HUDEP-2 (cell line): ENCODE measurements at regions not wholly inside any gene's neighbourhood (a gene's known extent, or its start where the extent isn't known, plus 50 kb on each side); places are given as distances from the start of the nearest gene placed in this dataset.
"Not testable (repeated sequence)": the region's sequence is repeated elsewhere in the genome, so short reads cannot be mapped to it uniquely, and the experiment has no call there.

Source experiments
- DNase-seq, 76 experiments: peaks; one replicate each; lab custom pipeline; 2025; ENCODE audit not compliant: unreplicated experiment in 76 of 76; lab: John Stamatoyannopoulos, UW

DNA sequence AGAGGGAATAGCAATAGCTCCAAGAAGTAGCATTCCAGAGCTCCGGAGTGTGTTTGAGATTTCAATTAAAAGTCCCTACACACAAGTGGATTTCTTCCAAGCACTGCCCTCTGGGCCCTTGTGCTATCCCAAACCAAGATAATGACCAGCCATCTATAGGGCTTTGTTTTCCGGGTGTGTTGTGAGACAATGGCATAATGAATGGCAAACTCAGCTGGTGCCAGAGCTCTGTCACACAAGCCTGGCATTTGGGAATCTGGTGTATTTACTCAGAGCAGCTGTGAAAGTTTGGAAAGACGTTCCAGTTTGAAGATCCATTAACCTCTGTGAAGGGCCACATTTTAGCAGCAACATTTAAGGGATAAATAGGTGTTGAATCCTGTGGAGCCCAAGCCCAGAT is 61.2 kb upstream of the TMTC2 start:
- no peak for DNase-seq

DNA sequence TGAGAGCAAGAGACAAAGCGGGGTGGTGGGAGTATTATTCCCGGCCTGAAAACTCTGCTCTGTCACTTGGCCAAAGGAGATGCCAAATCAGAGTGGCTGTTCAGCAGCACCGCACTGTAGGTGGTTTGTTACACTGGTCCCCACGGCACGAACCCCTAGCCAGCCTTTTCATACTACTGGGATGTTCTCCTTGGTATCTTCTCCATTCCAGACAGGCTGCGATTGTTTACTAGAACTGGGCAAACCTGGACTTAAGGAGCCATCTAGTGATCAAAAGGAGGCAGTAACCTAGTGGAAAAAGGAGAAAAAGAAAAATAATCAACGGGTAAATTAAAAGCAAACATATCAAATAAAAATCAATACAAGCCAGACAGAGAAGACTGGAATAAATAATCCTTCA is 58.9 kb upstream of the TMTC2 start:
- DNase-seq: peak in 1 of 76 experiments; percentile 10

DNA sequence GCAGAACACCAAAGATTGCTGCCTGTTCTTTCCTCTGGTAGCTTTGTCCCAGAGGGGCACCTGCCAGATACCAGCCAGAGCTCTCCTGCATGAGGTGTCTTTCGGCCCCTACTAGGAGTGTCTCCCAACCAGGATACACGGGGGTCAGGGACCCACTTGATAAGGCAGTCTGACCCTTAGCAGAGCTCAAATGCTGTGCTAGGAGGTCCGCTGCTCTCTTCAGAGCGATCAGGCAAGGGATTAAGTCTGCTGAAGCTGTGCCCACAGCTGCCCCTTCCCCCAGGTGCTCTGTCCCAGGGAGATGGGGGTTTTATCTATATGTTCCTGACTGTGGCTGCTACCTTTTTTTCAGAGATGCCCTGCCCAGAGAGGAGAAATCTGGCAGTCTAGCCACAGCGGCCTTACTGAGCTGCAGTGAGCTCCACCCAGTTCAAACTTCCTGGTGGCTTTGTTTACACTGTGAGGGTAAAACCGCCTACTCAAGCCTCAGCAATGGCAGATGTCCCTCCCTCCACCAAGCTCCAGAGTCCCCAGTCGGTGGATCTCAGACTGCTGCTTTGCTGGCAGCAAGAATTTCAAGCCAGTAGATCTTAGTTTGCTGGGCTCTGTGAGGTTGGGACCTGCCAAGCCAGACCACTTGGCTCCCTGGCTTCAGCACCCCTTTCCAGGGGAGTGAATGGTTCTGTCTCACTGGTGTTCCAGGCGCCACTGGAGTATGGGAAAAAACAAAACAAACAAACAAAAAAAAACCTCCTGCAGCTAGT is 52.0 kb upstream of the TMTC2 start:
- DNase-seq: not testable (repeated sequence)

DNA sequence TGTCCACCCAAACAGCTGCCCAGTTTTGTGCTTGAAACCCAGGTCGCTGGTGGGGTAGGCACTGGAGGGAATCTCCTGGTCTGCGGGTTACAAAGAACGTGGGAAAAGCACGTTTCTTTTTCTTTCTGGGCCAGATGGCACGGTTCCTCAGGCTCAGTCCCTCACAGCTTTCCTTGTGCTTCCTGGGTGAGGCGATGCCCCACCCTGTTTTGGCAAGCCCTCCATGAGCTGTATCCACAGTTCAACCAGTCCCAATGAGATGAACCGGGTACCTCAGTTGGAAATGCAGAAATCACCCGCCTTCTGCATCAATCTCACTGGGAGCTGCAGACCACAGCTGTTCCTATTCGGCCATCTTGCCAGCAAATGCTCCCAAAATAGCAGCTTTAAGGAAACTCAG is 51.4 kb upstream of the TMTC2 start:
- no peak for DNase-seq
